HEK293 (cell line): ENCODE measurements at regions not wholly inside any gene's neighbourhood (a gene's known extent, or its start where the extent isn't known, plus 50 kb on each side); places are given as distances from the start of the nearest gene placed in this dataset.

Experiments used
- BCL11A ChIP-seq: fragments of 450-650 bp; formaldehyde crosslinking; IDR thresholded peaks from 2 replicates; pipeline ENCODE4 v1.5.1; 2016; ENCODE audit warnings: low read depth, missing biosample characterization, missing genetic modification characterization
- HOXA7 ChIP-seq: sonication (generic); formaldehyde crosslinking; IDR thresholded peaks from 2 replicates; pipeline ENCODE4 v1.8.1; 2022; ENCODE audit warnings: missing genetic modification reagents, borderline replicate concordance
- HOXD13 ChIP-seq: sonication (generic); formaldehyde crosslinking; IDR thresholded peaks from 2 replicates; pipeline ENCODE4 v1.8.0; 2022; ENCODE audit warnings: missing genetic modification reagents, borderline replicate concordance
- KLF8 ChIP-seq: fragments of 450-650 bp; formaldehyde crosslinking; IDR thresholded peaks from 2 replicates; pipeline ENCODE4 v1.5.1; 2016; ENCODE audit warnings: missing biosample characterization, missing genetic modification characterization
- KLF9 ChIP-seq: fragments of 450-650 bp; formaldehyde crosslinking; IDR thresholded peaks from 2 replicates; pipeline ENCODE4 v1.5.1; 2016; ENCODE audit warnings: missing biosample characterization, missing genetic modification characterization, low read depth
- MEIS1 ChIP-seq: sonication (generic); formaldehyde crosslinking; IDR thresholded peaks from 2 replicates; pipeline ENCODE4 v1.8.1; 2022; ENCODE audit warnings: missing genetic modification reagents, mild to moderate bottlenecking, borderline replicate concordance
- OSR2 ChIP-seq: fragments of 450-650 bp; formaldehyde crosslinking; IDR thresholded peaks from 2 replicates; pipeline ENCODE4 v1.5.1; 2016; ENCODE audit warnings: missing biosample characterization, missing genetic modification characterization
- WT1 ChIP-seq: fragments of 450-650 bp; formaldehyde crosslinking; IDR thresholded peaks from 2 replicates; pipeline ENCODE4 v1.5.1; 2016; ENCODE audit warnings: missing biosample characterization, missing genetic modification characterization
- YY2 ChIP-seq: fragments of 450-650 bp; formaldehyde crosslinking; IDR thresholded peaks from 2 replicates; pipeline ENCODE4 v1.5.1; 2016; ENCODE audit warnings: missing biosample characterization, missing genetic modification characterization
- ZBTB17 ChIP-seq: fragments of 450-650 bp; formaldehyde crosslinking; IDR thresholded peaks from 2 replicates; pipeline ENCODE4 v1.5.1; 2016; ENCODE audit warnings: missing biosample characterization, missing genetic modification characterization
- ZEB2 ChIP-seq: fragments of 450-650 bp; formaldehyde crosslinking; IDR thresholded peaks from 2 replicates; pipeline ENCODE4 v1.5.1; 2016; ENCODE audit warnings: missing biosample characterization, missing genetic modification characterization
- ZFP3 ChIP-seq: fragments of 450-650 bp; formaldehyde crosslinking; IDR thresholded peaks from 2 replicates; pipeline ENCODE4 v1.5.1; 2016; ENCODE audit warnings: low read depth, missing biosample characterization, missing genetic modification characterization
- ZFP41 ChIP-seq: fragments of 450-650 bp; formaldehyde crosslinking; IDR thresholded peaks from 2 replicates; pipeline ENCODE4 v1.5.1; 2016; ENCODE audit warnings: missing biosample characterization, missing genetic modification characterization, borderline replicate concordance
- ZNF146 ChIP-seq: fragments of 450-650 bp; formaldehyde crosslinking; IDR thresholded peaks from 2 replicates; pipeline ENCODE4 v1.5.1; 2016; ENCODE audit warnings: missing biosample characterization, missing genetic modification characterization
- ZNF184 ChIP-seq: fragments of 450-650 bp; IDR thresholded peaks from 2 replicates; pipeline ENCODE4 v1.5.1; 2018; ENCODE audit warnings: missing biosample characterization, mild to moderate bottlenecking, missing genetic modification characterization
- ZNF214 ChIP-seq: fragments of 450-650 bp; formaldehyde crosslinking; IDR thresholded peaks from 2 replicates; pipeline ENCODE4 v1.5.1; 2017; ENCODE audit warnings: missing biosample characterization, mild to moderate bottlenecking, missing genetic modification characterization, borderline replicate concordance
- ZNF266 ChIP-seq: fragments of 450-650 bp; formaldehyde crosslinking; IDR thresholded peaks from 2 replicates; pipeline ENCODE4 v1.5.1; 2016; ENCODE audit warnings: missing biosample characterization, missing genetic modification characterization, low read depth
- ZNF324 ChIP-seq: fragments of 450-650 bp; formaldehyde crosslinking; IDR thresholded peaks from 2 replicates; pipeline ENCODE4 v1.5.1; 2016; ENCODE audit warnings: missing biosample characterization, missing genetic modification characterization
- ZNF391 ChIP-seq: fragments of 450-650 bp; formaldehyde crosslinking; IDR thresholded peaks from 2 replicates; pipeline ENCODE4 v1.5.1; 2016; ENCODE audit warnings: low read depth, missing biosample characterization, missing genetic modification characterization, borderline replicate concordance
- ZNF423 ChIP-seq: fragments of 450-650 bp; formaldehyde crosslinking; IDR thresholded peaks from 2 replicates; pipeline ENCODE4 v1.5.1; 2016; ENCODE audit warnings: missing biosample characterization, missing genetic modification characterization
- ZNF48 ChIP-seq: fragments of 450-650 bp; formaldehyde crosslinking; IDR thresholded peaks from 2 replicates; pipeline ENCODE4 v1.5.1; 2016; ENCODE audit warnings: missing biosample characterization, missing genetic modification characterization
- ZNF529 ChIP-seq: fragments of 450-650 bp; formaldehyde crosslinking; IDR thresholded peaks from 2 replicates; pipeline ENCODE4 v1.5.1; 2017; ENCODE audit warnings: missing genetic modification characterization, missing biosample characterization; ENCODE audit not compliant: insufficient replicate concordance
- ZNF530 ChIP-seq: fragments of 450-650 bp; formaldehyde crosslinking; IDR thresholded peaks from 2 replicates; pipeline ENCODE4 v1.5.1; 2016; ENCODE audit warnings: low read depth, missing biosample characterization, missing genetic modification characterization
- ZNF707 ChIP-seq: fragments of 450-650 bp; formaldehyde crosslinking; IDR thresholded peaks from 2 replicates; pipeline ENCODE4 v1.5.1; 2016; ENCODE audit warnings: missing biosample characterization, missing genetic modification characterization
- ZNF776 ChIP-seq: fragments of 450-650 bp; formaldehyde crosslinking; IDR thresholded peaks from 2 replicates; pipeline ENCODE4 v1.5.0; 2017; ENCODE audit warnings: missing biosample characterization, missing genetic modification characterization, borderline replicate concordance
- TF ChIP-seq, protein P1 (sequence below): fragments of 450-650 bp; IDR thresholded peaks from 2 replicates; pipeline ENCODE4 v1.5.1; 2018; ENCODE audit warnings: missing biosample characterization, mild to moderate bottlenecking, missing genetic modification characterization
- TF ChIP-seq, protein P2 (sequence below): sonication (generic); formaldehyde crosslinking; IDR thresholded peaks from 2 replicates; pipeline ENCODE4 v1.8.1; 2022; ENCODE audit warnings: mild to moderate bottlenecking, moderate library complexity, missing genetic modification reagents
- TF ChIP-seq, protein P3 (sequence below): fragments of 450-650 bp; IDR thresholded peaks from 2 replicates; pipeline ENCODE4 v1.5.1; 2018; ENCODE audit warnings: missing biosample characterization, missing genetic modification characterization
- TF ChIP-seq, protein P4 (sequence below): fragments of 450-650 bp; formaldehyde crosslinking; IDR thresholded peaks from 2 replicates; pipeline ENCODE4 v1.5.1; 2016; ENCODE audit warnings: missing biosample characterization, missing genetic modification characterization
- TF ChIP-seq, protein P5 (sequence below): fragments of 450-650 bp; formaldehyde crosslinking; IDR thresholded peaks from 2 replicates; pipeline ENCODE4 v1.5.1; 2016; ENCODE audit warnings: missing biosample characterization, missing genetic modification characterization
- TF ChIP-seq, protein P6 (sequence below): fragments of 450-650 bp; formaldehyde crosslinking; IDR thresholded peaks from 2 replicates; pipeline ENCODE4 v1.5.1; 2016; ENCODE audit warnings: missing biosample characterization, missing genetic modification characterization

DNA sequence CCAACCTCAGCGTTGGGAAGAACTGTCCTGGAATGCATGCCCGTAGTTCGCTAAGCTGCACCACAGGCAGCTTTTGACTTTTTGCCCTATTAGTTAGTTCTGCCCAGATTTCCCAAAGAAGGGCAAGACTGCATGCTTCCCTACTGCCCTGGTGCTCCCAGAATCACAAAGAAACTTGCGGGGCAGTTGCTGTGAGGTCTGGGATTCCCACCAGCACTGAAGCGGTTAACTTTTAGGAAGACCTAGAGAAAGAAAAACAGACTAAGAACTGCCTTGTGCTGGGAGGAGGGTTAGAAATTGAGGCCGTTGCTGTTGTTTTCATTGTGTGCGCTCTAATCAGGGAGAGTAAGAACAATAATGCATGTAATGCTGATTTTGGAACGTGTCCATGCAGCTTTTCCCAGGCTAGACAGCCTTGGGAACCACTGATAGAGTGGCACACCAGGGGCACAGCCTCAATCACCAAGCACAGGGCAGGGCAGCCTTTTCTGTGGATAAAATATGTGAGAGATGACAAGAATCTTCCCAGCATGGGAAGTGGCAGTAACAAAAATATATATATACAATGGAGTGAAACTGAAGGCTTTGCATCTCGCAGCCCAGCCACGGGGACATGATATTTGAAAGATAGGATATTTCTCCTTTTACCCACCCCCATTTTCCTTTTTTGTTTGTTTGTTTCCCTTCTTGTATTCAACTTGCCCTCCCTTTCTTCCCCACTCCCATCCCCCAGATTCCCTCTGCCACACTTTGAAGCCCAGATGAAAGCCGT, 137.7 kb upstream of the HEY2 start (continued):
- TF ChIP-seq, protein P1, sequence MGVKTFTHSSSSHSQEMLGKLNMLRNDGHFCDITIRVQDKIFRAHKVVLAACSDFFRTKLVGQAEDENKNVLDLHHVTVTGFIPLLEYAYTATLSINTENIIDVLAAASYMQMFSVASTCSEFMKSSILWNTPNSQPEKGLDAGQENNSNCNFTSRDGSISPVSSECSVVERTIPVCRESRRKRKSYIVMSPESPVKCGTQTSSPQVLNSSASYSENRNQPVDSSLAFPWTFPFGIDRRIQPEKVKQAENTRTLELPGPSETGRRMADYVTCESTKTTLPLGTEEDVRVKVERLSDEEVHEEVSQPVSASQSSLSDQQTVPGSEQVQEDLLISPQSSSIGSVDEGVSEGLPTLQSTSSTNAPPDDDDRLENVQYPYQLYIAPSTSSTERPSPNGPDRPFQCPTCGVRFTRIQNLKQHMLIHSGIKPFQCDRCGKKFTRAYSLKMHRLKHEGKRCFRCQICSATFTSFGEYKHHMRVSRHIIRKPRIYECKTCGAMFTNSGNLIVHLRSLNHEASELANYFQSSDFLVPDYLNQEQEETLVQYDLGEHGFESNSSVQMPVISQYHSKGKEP (tag by site-specific recombination) = peak; percentile 97
- TF ChIP-seq ZFP3 (tag by site-specific recombination) (no peak), KLF8 (tag by site-specific recombination) (no peak), ZNF391 (tag by site-specific recombination) (no peak), ZNF530 (no peak), BCL11A (tag by site-specific recombination) (no peak), OSR2 (tag by site-specific recombination) (no peak), ZNF529 (tag by site-specific recombination) (no peak), MEIS1 (CRISPR knock-in tag) (no peak), ZNF707 (tag by site-specific recombination) (no peak), ZNF423 (tag by site-specific recombination) (no peak), ZEB2 (0 out of 2 replicates have a peak, but pooled peaks have one; percentile 22), KLF9 (no peak), WT1 (tag by site-specific recombination) (peak; percentile 82), ZNF266 (tag by site-specific recombination) (no peak), ZBTB17 (peak; percentile 81; the same call in 1 of the 2 replicates), ZNF776 (tag by site-specific recombination) (no peak), ZNF214 (tag by site-specific recombination) (no peak), HOXA7 (CRISPR knock-in tag) (no peak), ZFP41 (tag by site-specific recombination) (no peak), ZNF324 (tag by site-specific recombination) (no peak), ZNF184 (tag by site-specific recombination) (no peak), HOXD13 (CRISPR knock-in tag) (no peak), YY2 (tag by site-specific recombination) (no peak), ZNF146 (tag by site-specific recombination) (no peak), ZNF48 (no peak)
- TF ChIP-seq, protein P2, sequence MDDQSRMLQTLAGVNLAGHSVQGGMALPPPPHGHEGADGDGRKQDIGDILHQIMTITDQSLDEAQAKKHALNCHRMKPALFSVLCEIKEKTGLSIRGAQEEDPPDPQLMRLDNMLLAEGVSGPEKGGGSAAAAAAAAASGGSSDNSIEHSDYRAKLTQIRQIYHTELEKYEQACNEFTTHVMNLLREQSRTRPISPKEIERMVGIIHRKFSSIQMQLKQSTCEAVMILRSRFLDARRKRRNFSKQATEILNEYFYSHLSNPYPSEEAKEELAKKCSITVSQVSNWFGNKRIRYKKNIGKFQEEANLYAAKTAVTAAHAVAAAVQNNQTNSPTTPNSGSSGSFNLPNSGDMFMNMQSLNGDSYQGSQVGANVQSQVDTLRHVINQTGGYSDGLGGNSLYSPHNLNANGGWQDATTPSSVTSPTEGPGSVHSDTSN (CRISPR knock-in tag) = 0 out of 2 replicates have a peak, but pooled peaks have one; percentile 48
- TF ChIP-seq, protein P3, sequence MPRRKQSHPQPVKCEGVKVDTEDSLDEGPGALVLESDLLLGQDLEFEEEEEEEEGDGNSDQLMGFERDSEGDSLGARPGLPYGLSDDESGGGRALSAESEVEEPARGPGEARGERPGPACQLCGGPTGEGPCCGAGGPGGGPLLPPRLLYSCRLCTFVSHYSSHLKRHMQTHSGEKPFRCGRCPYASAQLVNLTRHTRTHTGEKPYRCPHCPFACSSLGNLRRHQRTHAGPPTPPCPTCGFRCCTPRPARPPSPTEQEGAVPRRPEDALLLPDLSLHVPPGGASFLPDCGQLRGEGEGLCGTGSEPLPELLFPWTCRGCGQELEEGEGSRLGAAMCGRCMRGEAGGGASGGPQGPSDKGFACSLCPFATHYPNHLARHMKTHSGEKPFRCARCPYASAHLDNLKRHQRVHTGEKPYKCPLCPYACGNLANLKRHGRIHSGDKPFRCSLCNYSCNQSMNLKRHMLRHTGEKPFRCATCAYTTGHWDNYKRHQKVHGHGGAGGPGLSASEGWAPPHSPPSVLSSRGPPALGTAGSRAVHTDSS (tag by site-specific recombination) = no peak; the same call in 1 of the 2 replicates
- TF ChIP-seq, protein P4, sequence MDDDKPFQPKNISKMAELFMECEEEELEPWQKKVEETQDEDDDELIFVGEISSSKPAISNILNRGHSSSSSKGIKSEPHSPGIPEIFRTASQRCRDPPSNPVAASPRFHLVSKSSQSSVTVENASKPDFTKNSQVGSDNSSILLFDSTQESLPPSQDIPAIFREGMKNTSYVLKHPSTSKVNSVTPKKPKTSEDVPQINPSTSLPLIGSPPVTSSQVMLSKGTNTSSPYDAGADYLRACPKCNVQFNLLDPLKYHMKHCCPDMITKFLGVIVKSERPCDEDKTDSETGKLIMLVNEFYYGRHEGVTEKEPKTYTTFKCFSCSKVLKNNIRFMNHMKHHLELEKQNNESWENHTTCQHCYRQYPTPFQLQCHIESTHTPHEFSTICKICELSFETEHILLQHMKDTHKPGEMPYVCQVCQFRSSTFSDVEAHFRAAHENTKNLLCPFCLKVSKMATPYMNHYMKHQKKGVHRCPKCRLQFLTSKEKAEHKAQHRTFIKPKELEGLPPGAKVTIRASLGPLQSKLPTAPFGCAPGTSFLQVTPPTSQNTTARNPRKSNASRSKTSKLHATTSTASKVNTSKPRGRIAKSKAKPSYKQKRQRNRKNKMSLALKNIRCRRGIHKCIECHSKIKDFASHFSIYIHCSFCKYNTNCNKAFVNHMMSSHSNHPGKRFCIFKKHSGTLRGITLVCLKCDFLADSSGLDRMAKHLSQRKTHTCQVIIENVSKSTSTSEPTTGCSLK = no peak
- TF ChIP-seq, protein P5, sequence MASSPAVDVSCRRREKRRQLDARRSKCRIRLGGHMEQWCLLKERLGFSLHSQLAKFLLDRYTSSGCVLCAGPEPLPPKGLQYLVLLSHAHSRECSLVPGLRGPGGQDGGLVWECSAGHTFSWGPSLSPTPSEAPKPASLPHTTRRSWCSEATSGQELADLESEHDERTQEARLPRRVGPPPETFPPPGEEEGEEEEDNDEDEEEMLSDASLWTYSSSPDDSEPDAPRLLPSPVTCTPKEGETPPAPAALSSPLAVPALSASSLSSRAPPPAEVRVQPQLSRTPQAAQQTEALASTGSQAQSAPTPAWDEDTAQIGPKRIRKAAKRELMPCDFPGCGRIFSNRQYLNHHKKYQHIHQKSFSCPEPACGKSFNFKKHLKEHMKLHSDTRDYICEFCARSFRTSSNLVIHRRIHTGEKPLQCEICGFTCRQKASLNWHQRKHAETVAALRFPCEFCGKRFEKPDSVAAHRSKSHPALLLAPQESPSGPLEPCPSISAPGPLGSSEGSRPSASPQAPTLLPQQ (tag by site-specific recombination) = no peak
- TF ChIP-seq, protein P6, sequence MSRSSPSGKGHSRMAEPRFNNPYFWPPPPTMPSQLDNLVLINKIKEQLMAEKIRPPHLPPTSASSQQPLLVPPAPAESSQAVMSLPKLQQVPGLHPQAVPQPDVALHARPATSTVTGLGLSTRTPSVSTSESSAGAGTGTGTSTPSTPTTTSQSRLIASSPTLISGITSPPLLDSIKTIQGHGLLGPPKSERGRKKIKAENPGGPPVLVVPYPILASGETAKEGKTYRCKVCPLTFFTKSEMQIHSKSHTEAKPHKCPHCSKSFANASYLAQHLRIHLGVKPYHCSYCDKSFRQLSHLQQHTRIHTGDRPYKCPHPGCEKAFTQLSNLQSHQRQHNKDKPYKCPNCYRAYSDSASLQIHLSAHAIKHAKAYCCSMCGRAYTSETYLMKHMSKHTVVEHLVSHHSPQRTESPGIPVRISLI (tag by site-specific recombination) = no peak
